Activated naive CD4-positive, alpha-beta T cell treated with Interleukin-2 at 50 U/mL for 16 hours (primary cell): ENCODE measurements at regions not wholly inside any gene's neighbourhood (a gene's known extent, or its start where the extent isn't known, plus 50 kb on each side); places are given as distances from the start of the nearest gene placed in this dataset.

Experiments used
- DNase-seq: peaks from one replicate; pipeline ENCODE4 v3.0.0-alpha.2; 2020

DNA sequence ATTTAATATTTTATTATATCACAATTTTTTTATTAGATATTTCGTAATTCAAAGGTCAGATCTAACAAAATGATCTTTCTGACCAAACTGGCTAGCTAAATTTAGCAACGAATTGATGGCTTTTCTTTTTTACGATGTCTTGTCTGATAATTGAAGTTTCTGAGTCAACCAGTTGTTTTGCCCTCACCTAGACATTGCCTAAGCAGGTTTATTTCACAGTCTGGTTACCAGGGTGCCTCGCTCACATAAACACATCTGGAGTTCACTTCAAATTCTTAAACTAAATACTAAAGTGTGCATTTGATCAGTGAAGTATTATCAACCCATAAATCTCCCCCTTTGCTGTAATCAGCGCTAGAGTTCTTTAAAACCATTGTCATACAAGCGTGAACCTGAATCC is 448.3 kb downstream of the TLE4 start:
- DNase-seq = no peak

DNA sequence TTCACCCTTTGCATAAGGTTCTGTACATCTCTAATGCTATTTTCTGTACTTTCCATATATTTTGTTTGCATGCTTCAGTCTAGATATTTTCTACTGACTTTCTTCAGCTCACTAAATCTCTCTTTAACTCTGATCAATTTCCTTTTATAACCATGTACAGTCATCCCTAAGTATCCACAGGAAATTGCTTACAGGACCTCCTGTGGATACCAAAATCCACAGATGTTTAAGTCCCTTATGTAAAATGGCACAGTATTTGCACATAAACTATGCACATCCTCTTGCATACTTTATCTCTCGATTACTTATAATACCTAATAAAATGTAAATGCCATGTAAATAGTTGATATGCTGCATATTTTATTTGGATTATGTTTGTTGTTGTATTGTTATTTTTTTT is 442.1 kb downstream of the TLE4 start:
- no peak for DNase-seq

DNA sequence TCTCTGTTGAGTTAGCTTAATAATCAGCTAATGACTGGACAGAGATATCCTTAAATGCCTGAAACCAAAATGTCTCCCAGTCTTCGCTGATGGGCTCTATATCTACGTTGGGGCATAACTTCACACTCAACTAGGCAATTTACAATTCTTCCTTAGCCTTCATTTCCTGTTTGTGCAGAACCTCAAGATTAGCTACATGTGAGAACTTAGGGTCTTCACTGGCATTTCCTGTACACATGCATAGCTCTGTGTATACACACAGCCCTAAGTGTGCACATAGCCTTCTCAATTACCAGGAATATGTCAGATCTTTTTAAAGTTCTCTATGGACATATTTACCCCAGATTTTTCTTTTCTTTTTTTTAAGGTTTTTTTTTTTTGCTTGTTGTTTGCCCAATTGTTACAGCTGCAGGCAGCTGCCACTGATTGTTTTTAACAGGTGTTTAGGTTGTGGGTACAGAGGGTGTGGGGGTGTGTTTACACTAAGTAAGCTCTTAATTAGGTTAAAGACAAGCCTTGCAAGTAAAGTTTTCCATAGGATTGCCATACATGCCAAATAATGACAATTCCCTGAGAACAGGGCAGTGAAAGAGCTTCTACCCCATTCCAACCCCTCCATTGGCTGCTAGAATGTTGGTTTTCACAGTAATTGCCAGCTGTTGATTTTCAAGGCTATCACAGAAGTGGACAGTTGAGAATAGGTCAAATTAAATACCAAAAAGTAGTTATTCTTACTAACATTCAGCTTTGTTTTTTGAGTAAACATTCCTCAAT is 441.0 kb downstream of the TLE4 start:
- no peak for DNase-seq

DNA sequence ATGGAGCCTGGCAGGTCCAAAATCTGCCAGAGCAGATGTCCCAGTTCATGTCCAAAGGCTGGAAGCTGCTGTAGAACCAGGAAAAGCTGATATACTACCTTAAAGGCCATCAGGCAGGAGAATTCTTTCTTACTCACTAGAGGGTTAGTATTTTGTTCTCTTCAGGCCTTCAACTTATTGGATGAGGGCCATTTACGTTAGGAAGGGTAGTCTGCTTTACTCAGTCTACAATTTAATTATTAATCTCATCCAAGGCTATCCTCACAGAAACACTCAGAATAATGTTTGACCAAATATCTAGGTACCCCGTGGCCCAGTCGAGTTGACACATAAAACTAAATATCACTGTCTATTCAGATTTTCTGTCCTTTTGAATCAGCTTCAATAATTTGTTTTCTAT is 437.4 kb downstream of the TLE4 start:
- DNase-seq = no peak

DNA sequence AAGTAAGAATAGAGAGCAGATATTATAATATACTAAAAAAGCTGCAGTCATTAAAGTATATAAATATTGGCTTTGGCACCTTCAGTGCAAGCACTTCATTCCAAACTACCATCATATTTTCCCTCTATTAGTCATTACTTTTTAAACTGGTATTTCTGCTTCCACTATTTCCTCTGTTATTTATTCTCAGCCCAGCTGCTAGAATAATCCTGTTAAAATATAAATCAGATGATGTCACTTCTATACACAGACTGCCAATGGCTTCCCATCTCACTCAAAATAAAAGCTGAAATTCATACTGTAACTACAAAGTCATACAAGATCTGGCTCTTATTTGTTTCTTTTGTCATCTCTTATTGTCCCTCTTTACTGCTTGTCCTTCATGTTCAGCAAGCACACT is 432.9 kb downstream of the TLE4 start:
- DNase-seq = no peak

DNA sequence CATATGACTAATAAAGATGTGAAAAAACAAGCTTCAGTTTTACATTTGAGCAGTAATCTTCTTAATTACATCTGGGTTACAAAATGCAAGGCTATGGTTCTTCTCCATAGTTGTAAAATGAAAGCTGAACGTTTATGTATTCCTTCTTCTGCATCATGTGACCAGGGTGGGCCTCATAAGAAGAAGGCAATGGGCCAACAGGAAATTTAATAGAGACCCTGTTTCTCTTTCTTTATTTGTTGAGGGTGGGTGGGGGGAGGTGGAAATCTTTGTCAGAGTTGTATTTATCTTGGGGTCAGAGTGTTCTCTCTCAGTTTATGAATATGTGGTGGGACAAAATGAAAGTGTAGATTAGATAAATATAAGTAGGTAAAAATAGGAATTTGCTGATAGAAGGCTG is 418.8 kb downstream of the TLE4 start:
- no peak for DNase-seq

DNA sequence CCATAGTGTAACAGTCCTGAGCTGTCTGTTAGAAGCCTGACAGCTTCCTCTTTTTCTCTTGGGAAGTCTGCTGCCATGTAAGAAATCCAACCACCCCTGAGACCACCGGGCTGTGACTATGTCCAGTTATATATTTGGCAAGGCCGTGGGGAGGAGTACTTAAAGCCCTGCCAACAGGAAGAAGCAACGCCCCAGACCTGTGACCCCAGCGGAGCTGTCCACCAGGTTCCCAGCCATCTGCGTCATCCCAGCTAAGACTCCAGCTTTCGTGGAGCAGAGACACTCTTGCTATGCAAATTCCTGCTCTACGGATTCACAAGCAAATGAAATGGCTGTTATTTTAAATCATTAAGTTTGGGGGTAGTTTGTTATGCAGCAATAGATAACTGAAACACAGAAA is 417.3 kb downstream of the TLE4 start:
- no peak for DNase-seq

DNA sequence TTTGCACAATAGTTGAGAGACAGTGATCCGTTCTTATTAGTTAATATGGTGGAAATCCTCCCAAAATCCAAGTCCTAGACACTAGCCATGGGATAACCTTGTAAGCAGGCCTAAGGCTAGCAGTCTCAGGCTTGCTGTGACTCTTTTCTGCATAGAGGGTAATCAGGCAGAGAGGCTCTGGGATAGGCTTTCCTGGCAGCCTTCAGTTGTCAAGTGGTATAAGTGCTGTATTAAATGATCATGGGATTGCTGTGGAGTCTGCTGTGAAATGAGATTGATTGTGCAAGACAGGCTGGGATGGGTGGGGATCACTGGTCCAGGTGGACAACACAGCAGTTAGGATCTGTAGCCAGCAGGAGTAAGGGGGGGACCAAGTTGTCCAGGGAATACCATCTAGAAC is 416.4 kb downstream of the TLE4 start:
- no peak for DNase-seq

DNA sequence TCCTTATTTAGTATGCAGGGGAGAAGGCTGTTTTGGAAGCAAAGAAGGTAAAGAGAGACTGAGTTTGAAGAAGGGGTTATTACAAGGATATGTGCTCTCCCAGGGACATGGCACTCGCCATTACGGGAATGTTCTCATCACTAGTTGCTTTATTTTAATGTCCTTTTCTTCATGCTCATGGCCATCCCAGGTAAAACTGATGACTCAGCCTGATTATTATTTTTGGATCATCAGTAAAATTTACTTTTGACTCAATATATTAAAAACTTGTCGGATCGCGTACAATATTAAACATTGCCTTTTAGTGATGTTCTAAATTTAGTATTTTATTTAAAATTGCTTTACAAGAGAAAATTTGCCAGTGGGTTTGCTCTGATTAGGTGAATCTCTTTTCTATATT is 414.7 kb downstream of the TLE4 start:
- no peak for DNase-seq

DNA sequence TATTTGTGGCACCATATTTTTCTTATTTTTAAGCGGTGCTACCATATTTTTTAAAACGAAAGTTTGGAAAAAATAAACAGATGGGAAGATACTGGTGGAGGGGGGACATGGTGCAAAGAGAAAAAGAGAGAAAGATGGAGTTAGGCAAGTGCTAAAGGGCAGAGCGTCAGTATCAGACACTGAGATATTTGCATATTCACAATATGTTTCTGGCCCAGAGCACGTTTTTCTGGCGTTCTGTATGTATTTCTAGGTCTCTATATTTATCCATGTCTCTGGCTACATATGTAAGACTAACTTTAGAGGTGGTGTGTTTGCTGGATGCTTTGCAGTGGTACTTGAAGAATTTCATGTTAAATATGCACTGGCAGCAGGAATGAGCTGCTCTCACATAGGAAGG is 414.0 kb downstream of the TLE4 start:
- no peak for DNase-seq

DNA sequence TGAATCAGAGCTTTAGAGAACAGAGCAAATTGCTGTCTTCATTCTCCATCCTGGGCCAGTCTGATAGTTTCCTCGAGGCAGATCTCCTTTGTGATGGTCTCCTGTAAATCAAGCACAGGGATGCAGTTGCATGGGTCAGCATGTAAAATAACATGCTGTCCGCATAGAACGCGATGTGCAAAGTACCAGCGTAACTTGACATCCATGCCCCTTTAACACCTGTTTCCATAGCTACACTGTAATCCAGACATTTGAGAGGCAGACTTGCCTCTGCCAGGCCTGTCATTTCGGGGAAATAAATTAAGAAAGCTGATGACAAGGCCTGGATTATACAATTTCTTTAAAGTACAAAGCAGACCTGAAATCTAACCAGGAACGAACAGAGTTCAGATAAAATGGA is 413.5 kb downstream of the TLE4 start:
- no peak for DNase-seq

DNA sequence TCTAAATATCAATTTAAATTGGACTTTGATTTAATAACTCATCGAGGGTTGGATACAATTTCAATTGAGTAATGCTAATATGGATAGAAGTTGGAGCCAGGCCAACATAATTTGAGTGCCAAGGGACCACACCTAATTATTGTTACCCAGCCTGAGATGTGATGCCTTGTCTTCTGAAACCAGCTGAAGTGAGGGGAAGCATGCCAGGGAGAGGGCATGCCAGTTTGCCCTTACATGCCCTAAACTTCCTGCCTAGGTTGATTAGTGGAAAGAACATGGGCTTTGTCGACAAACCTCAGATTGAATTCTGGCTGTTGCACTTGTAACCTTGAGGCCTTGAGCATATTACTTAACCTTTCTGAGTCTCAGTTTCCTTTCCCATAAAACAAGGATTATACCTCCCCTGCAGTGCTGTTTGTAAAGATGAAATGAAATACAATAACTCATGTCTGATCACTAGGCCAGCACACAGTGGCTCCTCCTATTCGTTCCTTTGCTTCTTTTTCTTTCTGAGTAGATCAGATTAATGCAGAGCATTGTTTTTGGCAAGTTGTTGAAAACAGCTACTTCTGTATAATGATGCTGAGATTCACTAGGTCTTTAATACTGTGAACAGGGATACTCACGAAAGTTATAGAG is 412.8 kb downstream of the TLE4 start:
- no peak for DNase-seq

DNA sequence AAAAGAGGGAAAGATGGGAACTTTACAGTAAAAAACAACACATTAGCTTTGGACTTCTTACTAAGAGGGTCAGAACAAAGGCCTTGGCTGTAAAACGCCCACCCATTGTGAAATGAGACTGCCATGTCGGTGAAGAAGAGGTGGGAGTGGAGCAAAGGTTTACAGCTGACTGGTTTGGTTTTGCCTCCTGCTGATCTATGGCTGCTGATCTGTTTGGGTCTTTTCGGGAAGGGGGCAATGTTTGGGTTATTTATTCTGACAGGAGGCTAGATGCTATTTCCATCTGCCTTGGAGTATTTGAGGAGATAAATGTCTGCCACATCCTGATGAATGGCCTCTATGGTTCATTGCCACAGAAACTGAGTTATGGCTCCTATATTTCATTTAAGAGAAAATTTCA is 408.7 kb downstream of the TLE4 start:
- DNase-seq = no peak

DNA sequence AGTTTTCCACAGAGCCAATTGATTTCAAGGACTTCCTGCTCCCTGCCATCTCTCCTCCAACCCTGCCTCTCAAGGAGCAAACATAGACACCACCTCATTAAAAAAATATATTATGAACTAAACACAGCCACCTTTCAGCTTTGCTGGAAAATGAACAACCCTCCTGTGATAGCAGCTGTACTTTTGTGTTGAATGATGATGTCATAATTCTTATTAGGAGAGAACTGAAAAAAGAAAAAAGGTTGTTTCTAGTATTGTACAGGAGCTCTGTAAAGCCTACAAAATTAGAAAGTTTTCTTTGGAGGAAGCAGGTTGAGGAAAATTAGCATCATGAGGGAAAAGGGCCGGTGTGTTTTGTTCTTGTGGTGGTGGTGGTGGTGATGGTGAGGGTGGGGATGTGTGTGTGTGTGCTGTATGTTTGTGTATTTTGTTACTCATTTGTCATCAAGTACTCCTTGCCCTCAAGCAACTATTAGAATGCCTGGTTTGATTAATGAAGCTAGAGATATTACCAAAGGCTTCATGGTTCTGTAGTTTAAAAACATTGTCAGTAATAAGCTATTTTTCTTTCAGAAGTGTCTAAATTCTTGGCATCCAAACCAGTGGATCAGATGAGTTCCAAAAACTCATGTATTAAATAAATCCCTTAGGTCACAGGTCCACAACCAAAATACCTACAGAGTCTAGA is 405.9 kb downstream of the TLE4 start:
- DNase-seq = no peak

DNA sequence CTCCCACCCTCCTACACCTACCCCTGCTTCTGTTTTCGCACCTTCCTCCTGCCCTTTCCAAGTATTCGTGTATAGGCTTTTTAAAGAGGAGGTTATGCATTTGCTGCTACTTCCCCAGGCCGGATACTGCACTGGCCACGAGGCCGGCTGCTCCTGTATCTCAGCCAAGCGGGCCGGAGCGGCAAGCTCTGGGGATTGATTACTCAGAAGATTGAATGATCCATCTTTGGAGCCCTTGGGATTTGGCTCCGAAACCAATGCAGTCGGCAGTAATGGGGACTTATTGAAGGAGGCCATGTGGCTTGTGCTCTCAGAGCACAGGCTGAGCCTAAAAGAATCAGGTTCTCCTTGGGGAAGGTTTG is 405.3 kb downstream of the TLE4 start:
- no peak for DNase-seq

DNA sequence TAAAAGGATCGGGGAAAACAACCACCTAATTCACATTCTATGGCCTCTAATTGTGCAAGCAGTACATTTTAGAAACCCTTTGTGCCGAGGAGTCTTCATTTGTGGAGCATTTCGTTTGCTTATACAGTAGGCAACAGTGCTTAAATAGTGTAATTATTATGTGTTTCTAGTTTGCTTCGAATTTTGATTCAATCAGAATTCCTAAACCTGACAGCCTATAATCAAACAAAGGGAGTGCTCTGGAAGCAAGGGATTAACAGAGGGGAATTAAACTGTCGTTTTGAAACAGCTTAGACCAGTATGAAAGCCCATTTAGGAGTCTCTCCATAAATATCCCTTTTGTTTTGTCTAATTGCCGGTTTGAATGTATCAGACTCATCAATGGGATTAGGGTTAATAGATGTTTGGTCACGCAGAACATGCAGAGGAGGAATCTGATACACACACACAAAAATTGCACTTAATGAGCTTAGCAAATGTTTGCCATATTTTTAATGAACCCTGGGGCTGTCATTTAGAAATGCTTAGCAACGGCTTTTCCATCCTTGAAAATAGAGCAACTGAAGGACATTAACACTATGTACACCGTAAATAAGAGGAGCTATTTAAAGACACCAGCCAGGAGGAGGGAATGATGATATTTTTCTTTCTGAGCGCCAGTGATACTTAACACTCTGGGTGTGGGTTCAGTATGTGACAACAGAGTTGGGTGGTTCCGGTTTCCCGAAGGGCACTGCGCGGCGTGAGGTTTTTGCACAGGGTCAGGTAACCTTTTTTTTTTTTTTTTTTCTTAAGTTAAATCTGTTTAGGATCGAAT is 404.7 kb downstream of the TLE4 start:
- no peak for DNase-seq

DNA sequence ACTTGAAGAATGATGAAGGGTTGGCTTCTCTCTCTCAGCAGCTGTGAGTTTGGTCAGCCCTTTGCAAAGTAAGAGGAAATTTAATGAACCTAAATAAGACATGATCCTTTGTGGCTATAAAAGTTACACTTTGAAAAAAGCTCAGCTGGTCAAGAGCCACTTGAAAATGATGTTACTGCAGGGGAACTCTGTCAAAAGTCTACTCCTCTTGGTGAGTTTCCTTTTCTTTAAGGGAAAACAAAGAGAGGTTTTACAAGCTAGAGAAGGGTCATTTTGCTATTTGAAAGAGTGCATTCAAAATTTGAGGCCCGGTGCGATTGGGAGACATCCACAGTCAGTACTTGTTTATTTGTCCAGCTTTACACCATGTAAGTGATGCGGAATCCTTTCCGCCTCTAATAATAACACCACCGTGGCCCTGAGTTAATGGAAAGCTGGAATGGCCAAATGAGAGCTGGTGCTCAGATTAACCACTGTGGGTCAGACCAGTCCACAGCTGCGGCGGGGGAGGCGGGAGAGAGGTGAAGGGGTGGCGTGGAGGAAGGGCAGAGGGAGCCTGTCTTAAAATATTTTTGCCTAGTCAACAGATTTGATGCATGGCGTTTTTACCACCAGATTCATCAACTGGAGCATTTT is 404.0 kb downstream of the TLE4 start:
- DNase-seq = no peak

DNA sequence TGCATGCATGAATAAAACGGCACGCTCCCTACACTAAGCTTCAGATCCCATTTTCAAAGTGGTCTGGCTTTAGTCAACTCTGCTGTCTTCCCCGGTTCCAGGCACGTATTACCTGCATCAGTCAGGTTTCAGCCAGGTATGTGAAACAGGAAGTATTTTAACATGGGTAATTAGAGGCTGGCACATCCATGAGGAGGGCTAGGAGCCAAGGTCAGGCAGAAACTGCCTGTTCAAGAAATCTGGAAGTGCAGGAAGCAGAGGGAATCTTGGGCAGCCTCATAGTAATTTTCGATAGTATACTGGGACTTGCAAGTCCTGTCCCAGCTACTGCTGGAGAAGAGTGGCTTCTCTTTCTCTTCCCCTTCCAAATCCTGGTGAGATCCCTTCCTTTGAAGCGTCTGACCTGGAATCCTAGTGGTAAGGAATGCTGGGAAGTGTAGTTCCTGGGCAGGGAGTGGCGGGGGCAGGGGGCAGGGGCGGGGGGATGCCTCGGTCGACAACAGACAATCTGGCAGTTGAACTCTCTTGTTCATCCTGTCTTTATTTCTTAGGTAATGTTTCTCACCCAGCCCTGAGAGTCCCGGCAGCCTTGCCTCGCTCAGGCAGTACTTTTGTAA is 403.1 kb downstream of the TLE4 start:
- no peak for DNase-seq

DNA sequence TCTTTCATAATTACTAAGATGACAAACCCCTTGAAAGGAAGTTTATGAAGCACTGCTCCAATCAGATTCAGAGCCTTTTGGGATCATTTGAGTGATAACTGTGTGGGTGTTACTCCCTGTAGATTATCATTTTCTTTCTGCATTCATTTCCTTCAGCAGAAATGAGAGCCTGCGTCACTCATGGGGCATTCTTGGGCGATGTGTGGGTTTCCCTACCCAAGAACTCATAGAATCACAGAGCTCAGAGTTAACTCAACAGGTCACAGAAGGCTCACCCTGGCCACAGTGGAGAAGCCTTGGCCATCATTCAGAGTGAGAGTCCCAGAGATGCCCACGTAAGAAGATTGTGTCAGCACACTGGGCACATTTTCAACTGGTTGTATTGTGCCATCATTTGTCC is 401.9 kb downstream of the TLE4 start:
- DNase-seq = no peak

DNA sequence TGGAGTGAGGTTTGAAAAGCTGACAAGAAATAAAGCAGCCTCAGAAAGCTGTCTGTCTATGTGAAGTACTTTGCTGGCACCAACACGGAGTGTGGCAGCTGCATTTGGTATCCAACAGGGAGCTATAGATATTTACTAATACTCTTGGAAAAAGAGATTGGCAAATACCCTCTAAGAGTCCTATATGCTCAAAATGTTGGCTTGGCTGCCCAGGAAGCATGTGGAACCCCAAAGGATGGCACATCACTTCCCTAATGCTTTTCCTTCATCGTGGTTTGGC is 398.3 kb downstream of the TLE4 start:
- DNase-seq = no peak

DNA sequence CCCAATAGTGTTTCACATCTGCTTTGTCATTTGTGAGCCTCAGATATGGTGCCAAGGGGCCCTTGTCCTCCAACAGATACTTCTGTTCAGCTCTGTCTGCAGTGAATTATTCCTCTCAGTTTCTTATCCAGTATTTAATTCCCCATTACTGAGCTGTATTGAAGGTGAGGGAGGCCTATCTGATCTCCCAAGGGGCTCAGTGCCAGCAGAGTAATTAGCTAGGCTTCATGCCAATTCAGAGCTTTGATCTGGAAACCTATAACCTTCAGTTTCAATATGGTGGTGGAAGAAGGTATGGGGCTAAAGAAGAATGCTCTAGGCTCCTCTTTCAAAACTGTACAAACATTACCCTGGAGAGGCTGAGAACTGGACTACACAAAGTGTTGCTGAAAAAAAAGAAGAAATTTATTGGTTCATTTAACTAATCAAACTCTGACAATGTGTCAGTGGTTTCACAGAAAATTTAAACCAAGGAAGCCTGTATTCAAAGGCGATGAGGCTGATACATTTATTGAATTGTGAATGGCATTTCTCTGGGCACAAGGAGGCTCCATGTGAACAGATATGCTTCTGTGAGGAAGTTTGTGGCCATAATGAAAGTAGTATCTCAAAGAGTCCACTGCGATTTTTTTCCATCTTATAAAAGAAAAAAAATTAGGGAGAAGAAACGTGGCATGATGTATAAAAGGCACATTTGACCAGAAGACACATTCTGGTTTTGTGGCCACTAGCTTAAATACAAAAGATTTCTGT is 397.8 kb downstream of the TLE4 start:
- DNase-seq = no peak

DNA sequence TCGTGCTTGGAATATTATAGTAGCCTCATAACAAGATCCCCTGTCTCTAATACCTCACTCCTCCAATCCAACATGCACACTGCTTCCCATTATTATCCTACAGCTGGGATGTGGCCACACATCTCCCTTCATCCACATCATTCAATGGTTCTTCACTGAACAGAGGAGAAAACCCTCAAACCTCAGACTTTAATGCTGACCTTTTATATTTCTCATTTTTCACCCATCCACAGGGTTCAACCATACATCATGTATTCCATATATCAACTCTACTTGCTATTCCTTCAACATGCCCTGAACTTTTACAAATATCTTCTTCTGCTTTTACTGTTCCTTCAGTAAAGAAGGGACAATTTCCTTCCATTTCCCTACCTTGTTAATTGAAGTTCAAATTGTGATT is 396.8 kb downstream of the TLE4 start:
- DNase-seq = no peak
